ENCODE measurements at regions not wholly inside any gene's neighbourhood (a gene's known extent, or its start where the extent isn't known, plus 50 kb on each side); places are given as distances from the start of the nearest gene placed in this dataset.

- DNase-seq (ENCODE audit: low read depth): no peak
Measured at GRCh38 chr5:4319478-4320128, 724.0 kb downstream of the IRX1 start.

- DNase-seq (ENCODE audit: low read depth): no peak
Measured at GRCh38 chr5:4330327-4330726, 734.7 kb downstream of the IRX1 start.

GRCh38 chr5:4335078-4335477 lies 739.4 kb downstream of the IRX1 start:
- DNase-seq (ENCODE audit: low read depth): no peak

GRCh38 chr5:4337519-4337918 lies 741.9 kb downstream of the IRX1 start:
- DNase-seq (ENCODE audit: low read depth): no peak

- no peak for DNase-seq (ENCODE audit: low read depth)
Measured at GRCh38 chr5:4339949-4340348, 744.3 kb downstream of the IRX1 start.

- DNase-seq (ENCODE audit: low read depth): no peak
Measured at GRCh38 chr5:4345850-4346249, 750.2 kb downstream of the IRX1 start.

GRCh38 chr5:4348423-4348822 lies 752.8 kb downstream of the IRX1 start:
- no peak for DNase-seq (ENCODE audit: low read depth)

- no peak for DNase-seq (ENCODE audit: low read depth)
Measured at GRCh38 chr5:4348919-4349318, 753.3 kb downstream of the IRX1 start.

- DNase-seq (ENCODE audit: low read depth): no peak
Measured at GRCh38 chr5:4356201-4356600, 760.6 kb downstream of the IRX1 start.

- no peak for DNase-seq (ENCODE audit: low read depth)
Measured at GRCh38 chr5:4359847-4360246, 764.2 kb downstream of the IRX1 start.

GRCh38 chr5:4361753-4362152 lies 766.1 kb downstream of the IRX1 start:
- no peak for DNase-seq (ENCODE audit: low read depth)

GRCh38 chr5:4362411-4362810 lies 766.8 kb downstream of the IRX1 start:
- no peak for DNase-seq (ENCODE audit: low read depth)

GRCh38 chr5:4363045-4363444 lies 767.4 kb downstream of the IRX1 start:
- no peak for DNase-seq (ENCODE audit: low read depth)

- DNase-seq (ENCODE audit: low read depth): no peak
Measured at GRCh38 chr5:4366628-4367027, 771.0 kb downstream of the IRX1 start.

GRCh38 chr5:4370218-4370617 lies 769.9 kb upstream of the ADAMTS16 start:
- no peak for DNase-seq (ENCODE audit: low read depth)

GRCh38 chr5:4372481-4372880 lies 767.6 kb upstream of the ADAMTS16 start:
- DNase-seq (ENCODE audit: low read depth): no peak

GRCh38 chr5:4373051-4373820 lies 766.9 kb upstream of the ADAMTS16 start:
- DNase-seq (ENCODE audit: low read depth): no peak

GRCh38 chr5:4374866-4375265 lies 765.3 kb upstream of the ADAMTS16 start:
- no peak for DNase-seq (ENCODE audit: low read depth)

- DNase-seq (ENCODE audit: low read depth): no peak
Measured at GRCh38 chr5:4375640-4376039, 764.5 kb upstream of the ADAMTS16 start.

GRCh38 chr5:4383102-4383501 lies 757.0 kb upstream of the ADAMTS16 start:
- no peak for DNase-seq (ENCODE audit: low read depth)

GRCh38 chr5:4383518-4384198 lies 756.5 kb upstream of the ADAMTS16 start:
- no peak for DNase-seq (ENCODE audit: low read depth)

GRCh38 chr5:4384649-4385048 lies 755.5 kb upstream of the ADAMTS16 start:
- no peak for DNase-seq (ENCODE audit: low read depth)

GRCh38 chr5:4386152-4386551 lies 754.0 kb upstream of the ADAMTS16 start:
- DNase-seq (ENCODE audit: low read depth): no peak

Data from non-pigmented ciliary epithelial cell (primary cell).